DND-41 (cell line): ENCODE measurements at regions not wholly inside any gene's neighbourhood (a gene's known extent, or its start where the extent isn't known, plus 50 kb on each side); places are given as distances from the start of the nearest gene placed in this dataset.

Source experiments
- ATAC-seq: fragments of 200-7000 bp; cut with Tn5 transposase; 3 replicates; pipeline ENCODE4 v1.9.1; 2021; ENCODE audit warnings: low read depth; ENCODE audit not compliant: insufficient read depth
- DNase-seq: peaks from one replicate; pipeline ENCODE4 v3.0.0-alpha.2; 2020
- H2AFZ ChIP-seq: 2 replicates; pipeline ENCODE4 v1.6.0; 2012; ENCODE audit warnings: low read depth, low read length
- H3K27ac ChIP-seq: 2 replicates; pipeline ENCODE4 v1.5.1; 2012; ENCODE audit warnings: low read length, inconsistent platforms
- H3K27me3 ChIP-seq: fragments of 200-600 bp; sonication (generic); 2 replicates; pipeline ENCODE4 v1.6.0; 2012; ENCODE audit warnings: low read length, mild to moderate bottlenecking, inconsistent platforms; ENCODE audit not compliant: insufficient read depth, poor library complexity
- H3K36me3 ChIP-seq: 2 replicates; pipeline ENCODE4 v1.5.1; 2012; ENCODE audit warnings: low read length, inconsistent platforms; ENCODE audit not compliant: insufficient read depth
- H3K4me1 ChIP-seq: 2 replicates; pipeline ENCODE4 v1.5.1; 2012; ENCODE audit warnings: mild to moderate bottlenecking, low read length; ENCODE audit not compliant: insufficient read depth
- H3K4me2 ChIP-seq: 2 replicates; pipeline ENCODE4 v1.6.0; 2012; ENCODE audit warnings: mild to moderate bottlenecking, moderate library complexity, low read length, inconsistent platforms; ENCODE audit not compliant: insufficient read depth
- H3K4me3 ChIP-seq, 2 experiments: fragments of 200-600 bp in 1 of 2; shearing (Covaris generic) in 1 of 2; 2 replicates each; pipeline ENCODE4 v1.5.1; 2012 to 2016; ENCODE audit warnings: inconsistent platforms in 2 of 2, low read length in 2 of 2, mild to moderate bottlenecking in 2 of 2, low read depth in 1 of 2, moderate library complexity in 1 of 2
- H3K79me2 ChIP-seq: 2 replicates; pipeline ENCODE4 v1.6.0; 2012; ENCODE audit warnings: low read length, inconsistent platforms; ENCODE audit not compliant: insufficient read depth
- H3K9ac ChIP-seq: 2 replicates; pipeline ENCODE4 v1.6.0; 2012; ENCODE audit warnings: low read depth, mild to moderate bottlenecking, inconsistent platforms, low read length, moderate library complexity
- H3K9me3 ChIP-seq: 2 replicates; pipeline ENCODE4 v1.5.1; 2012; ENCODE audit warnings: low read length, moderate library complexity, mild to moderate bottlenecking, inconsistent platforms; ENCODE audit not compliant: insufficient read depth, severe bottlenecking
- H4K20me1 ChIP-seq: 2 replicates; pipeline ENCODE4 v1.6.0; 2012; ENCODE audit warnings: low read length; ENCODE audit not compliant: insufficient read depth
- CTCF ChIP-seq: IDR thresholded peaks from 2 replicates; pipeline ENCODE4 v1.5.1; 2012; ENCODE audit warnings: borderline replicate concordance, low read length, moderate library complexity, mild to moderate bottlenecking; ENCODE audit not compliant: poor library complexity, severe bottlenecking; ENCODE audit errors: extremely low read depth
- EZH2 ChIP-seq: IDR thresholded peaks from 3 replicates; pipeline ENCODE4 v1.6.1; 2012; ENCODE audit warnings: borderline replicate concordance, low read depth, mild to moderate bottlenecking, moderate library complexity, low read length, inconsistent platforms; ENCODE audit not compliant: severe bottlenecking

GRCh38 chr2:221189431-221190067 lies 382.6 kb downstream of the EPHA4 start:
- ATAC-seq: no peak
- Histone ChIP-seq H3K27ac (no peak overlapping the region), H3K27me3 (no peaks in the 10 kb centered on the region), H4K20me1 (no peaks in the 10 kb centered on the region), H3K4me1 (no peaks in the 10 kb centered on the region), H3K9ac (no peak overlapping the region), H3K4me3 (no peak overlapping the region), H3K9me3 (no peaks in the 10 kb centered on the region), H3K4me2 (no peak overlapping the region), H2AFZ (no peak overlapping the region), H3K79me2 (no peaks in the 10 kb centered on the region), H3K36me3 (no peaks in the 10 kb centered on the region)
- DNase-seq: no peak
- no peak for TF ChIP-seq EZH2
- no peak for TF ChIP-seq CTCF

- H4K20me1 ChIP-seq: no peaks in the 10 kb centered on the region
- no peaks in the 10 kb centered on the region for H3K36me3 ChIP-seq
- H2AFZ ChIP-seq: no peak overlapping the region
- H3K79me2 ChIP-seq: no peaks in the 10 kb centered on the region
- H3K27ac ChIP-seq: no peak overlapping the region
- H3K27me3 ChIP-seq: no peaks in the 10 kb centered on the region
- ATAC-seq (no peak), DNase-seq (no peak)
- TF ChIP-seq CTCF (no peak), EZH2 (no peak)
- H3K4me3 ChIP-seq: no peak overlapping the region
- no peak overlapping the region for H3K9ac ChIP-seq
- H3K4me1 ChIP-seq: no peaks in the 10 kb centered on the region
- no peaks in the 10 kb centered on the region for H3K9me3 ChIP-seq
- H3K4me2 ChIP-seq: no peak overlapping the region
Measured at GRCh38 chr2:221195829-221196228, 376.3 kb downstream of the EPHA4 start.

- no peaks in the 10 kb centered on the region for H4K20me1 ChIP-seq
- DNase-seq (no peak), ATAC-seq (no peak)
- H3K9ac ChIP-seq: no peak overlapping the region
- H2AFZ ChIP-seq: no peak overlapping the region
- no peak overlapping the region for H3K27ac ChIP-seq
- H3K4me3 ChIP-seq: no peak overlapping the region
- H3K4me1 ChIP-seq: no peaks in the 10 kb centered on the region
- no peak overlapping the region for H3K4me2 ChIP-seq
- no peak for TF ChIP-seq EZH2
- TF ChIP-seq CTCF: no peak
- no peaks in the 10 kb centered on the region for H3K27me3 ChIP-seq
- no peaks in the 10 kb centered on the region for H3K36me3 ChIP-seq
- H3K79me2 ChIP-seq: no peaks in the 10 kb centered on the region
- no peaks in the 10 kb centered on the region for H3K9me3 ChIP-seq
Measured at GRCh38 chr2:221197225-221197856, 374.8 kb downstream of the EPHA4 start.
